ENCODE measurements at regions not wholly inside any gene's neighbourhood (a gene's known extent, or its start where the extent isn't known, plus 50 kb on each side); places are given as distances from the start of the nearest gene placed in this dataset.

- no peak for DNase-seq
These were observed 72.0 kb upstream of the MARCHF10 start for GRCh38 chr17:62880120-62880519.

GRCh38 chr17:62876673-62877405, 68.7 kb upstream of the MARCHF10 start:
- DNase-seq: no peak

GRCh38 chr17:62876063-62876462, 67.9 kb upstream of the MARCHF10 start:
- DNase-seq: no peak

- DNase-seq: peak; percentile 93
These were observed 67.2 kb upstream of the MARCHF10 start for GRCh38 chr17:62875296-62875695.

GRCh38 chr17:62871291-62871690, 63.2 kb upstream of the MARCHF10 start:
- DNase-seq: no peak

GRCh38 chr17:62870552-62870971, 62.4 kb upstream of the MARCHF10 start:
- DNase-seq: no peak

- DNase-seq: peak; percentile 96
These were observed 62.0 kb upstream of the MARCHF10 start for GRCh38 chr17:62870030-62870541.

- no peak for DNase-seq
These were observed 60.6 kb upstream of the MARCHF10 start for GRCh38 chr17:62868723-62869122.

- no peak for DNase-seq
These were observed 59.9 kb upstream of the MARCHF10 start for GRCh38 chr17:62868008-62868407.

GRCh38 chr17:62867303-62867702, 59.2 kb upstream of the MARCHF10 start:
- no peak for DNase-seq

GRCh38 chr17:62866471-62866870, 58.4 kb upstream of the MARCHF10 start:
- no peak for DNase-seq

GRCh38 chr17:62865586-62865985, 57.5 kb upstream of the MARCHF10 start:
- no peak for DNase-seq

GRCh38 chr17:62862251-62862650, 54.1 kb upstream of the MARCHF10 start:
- no peak for DNase-seq

- DNase-seq: peak; percentile 89
These were observed 53.1 kb upstream of the MARCHF10 start for GRCh38 chr17:62860962-62861873.

GRCh38 chr17:62859146-62859545, 51.0 kb upstream of the MARCHF10 start:
- no peak for DNase-seq

Measured in islet precursor cell (in vitro differentiated cells).